Ovary (tissue), 3 donors: ENCODE measurements at regions not wholly inside any gene's neighbourhood (a gene's known extent, or its start where the extent isn't known, plus 50 kb on each side); places are given as distances from the start of the nearest gene placed in this dataset.

Source experiments
- EP300 ChIP-seq: sonication (generic); formaldehyde crosslinking; IDR thresholded peaks from one replicate; pipeline ENCODE4 v1.6.1; 2017; ENCODE audit warnings: antibody characterized with exemption
- POLR2A ChIP-seq: fragments of 450-650 bp; IDR thresholded peaks from one replicate; pipeline ENCODE4 v1.6.1; 2017; ENCODE audit warnings: antibody characterized with exemption, mild to moderate bottlenecking, moderate library complexity
- TF ChIP-seq, protein P1 (sequence below), 3 donors: fragments of 450-650 bp in 2 of 3; fragments of 200-600 bp in 1 of 3; IDR thresholded peaks; one replicate each; pipeline versions ENCODE4 v1.5.1 to v1.8.0; 2016 to 2022; ENCODE audit warnings: antibody characterized with exemption in 3 of 3, mild to moderate bottlenecking in 1 of 3
- donor health status: DM: no; HTN: no; CAD: no.

GRCh38 chr3:28115316-28115715 is 126.1 kb upstream of the CMC1 start:
- TF ChIP-seq EP300: no peak
- TF ChIP-seq, protein P1, sequence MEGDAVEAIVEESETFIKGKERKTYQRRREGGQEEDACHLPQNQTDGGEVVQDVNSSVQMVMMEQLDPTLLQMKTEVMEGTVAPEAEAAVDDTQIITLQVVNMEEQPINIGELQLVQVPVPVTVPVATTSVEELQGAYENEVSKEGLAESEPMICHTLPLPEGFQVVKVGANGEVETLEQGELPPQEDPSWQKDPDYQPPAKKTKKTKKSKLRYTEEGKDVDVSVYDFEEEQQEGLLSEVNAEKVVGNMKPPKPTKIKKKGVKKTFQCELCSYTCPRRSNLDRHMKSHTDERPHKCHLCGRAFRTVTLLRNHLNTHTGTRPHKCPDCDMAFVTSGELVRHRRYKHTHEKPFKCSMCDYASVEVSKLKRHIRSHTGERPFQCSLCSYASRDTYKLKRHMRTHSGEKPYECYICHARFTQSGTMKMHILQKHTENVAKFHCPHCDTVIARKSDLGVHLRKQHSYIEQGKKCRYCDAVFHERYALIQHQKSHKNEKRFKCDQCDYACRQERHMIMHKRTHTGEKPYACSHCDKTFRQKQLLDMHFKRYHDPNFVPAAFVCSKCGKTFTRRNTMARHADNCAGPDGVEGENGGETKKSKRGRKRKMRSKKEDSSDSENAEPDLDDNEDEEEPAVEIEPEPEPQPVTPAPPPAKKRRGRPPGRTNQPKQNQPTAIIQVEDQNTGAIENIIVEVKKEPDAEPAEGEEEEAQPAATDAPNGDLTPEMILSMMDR (IDR thresholded peaks at IDR 0.05): no peak
- no peak for TF ChIP-seq POLR2A
